Panc1 (cell line): ENCODE measurements at regions not wholly inside any gene's neighbourhood (a gene's known extent, or its start where the extent isn't known, plus 50 kb on each side); places are given as distances from the start of the nearest gene placed in this dataset.
"Not testable (repeated sequence)": the region's sequence is repeated elsewhere in the genome, so short reads cannot be mapped to it uniquely, and the experiment has no call there.

Source experiments
- ATAC-seq: fragments of 200-7000 bp; cut with Tn5 transposase; 2 replicates; pipeline ENCODE4 v1.9.1; 2020; ENCODE audit warnings: mild to moderate bottlenecking, moderate library complexity
- BruUV-seq: library from RNA; stranded (reverse); fragments of 400-500 nt; replicated peaks from 2 replicates; lab custom pipeline; 2021; lab: Mats Ljungman, UMichigan
- CTCF ChIA-PET: fragments of 300-600 bp; sonication (Branson Sonifier 250); formaldehyde crosslinking; loops from one replicate; lab custom pipeline; 2022; ENCODE audit warnings: antibody characterized with exemption; lab: Charles Lee
- POLR2A ChIA-PET: fragments of 300-600 bp; sonication (Branson Sonifier 250); formaldehyde crosslinking; loops from one replicate; lab custom pipeline; 2022; ENCODE audit warnings: antibody characterized with exemption; lab: Charles Lee
- DNase-seq: peaks from one replicate; pipeline ENCODE4 v3.0.0-alpha.2; 2010; ENCODE audit warnings: low read depth, low spot score
- H3K27ac ChIP-seq: 2 replicates; pipeline ENCODE4 v1.5.1; 2011; ENCODE audit warnings: mild to moderate bottlenecking, low read length, inconsistent platforms
- H3K27me3 ChIP-seq: fragments of 200-500 bp; sonication (Bioruptor generic); 2 replicates; pipeline ENCODE4 v1.6.0; 2014; ENCODE audit warnings: low read length, inconsistent platforms; ENCODE audit not compliant: control insufficient read depth, insufficient read depth
- H3K36me3 ChIP-seq: fragments of 200-500 bp; sonication (Bioruptor generic); 2 replicates; pipeline ENCODE4 v1.5.1; 2014; ENCODE audit warnings: inconsistent platforms, mild to moderate bottlenecking, low read length, moderate library complexity; ENCODE audit not compliant: control insufficient read depth, insufficient read depth
- H3K4me1 ChIP-seq: 2 replicates; pipeline ENCODE4 v1.5.1; 2011; ENCODE audit warnings: inconsistent platforms, mild to moderate bottlenecking, low read length, moderate library complexity; ENCODE audit not compliant: control insufficient read depth, insufficient read depth
- H3K4me3 ChIP-seq, 2 experiments: 2 replicates each; pipeline ENCODE4 v1.5.1; 2011 to 2012; ENCODE audit warnings: low read depth in 2 of 2, low read length in 2 of 2, mild to moderate bottlenecking in 2 of 2, inconsistent platforms in 1 of 2, moderate library complexity in 1 of 2
- H3K9me3 ChIP-seq: fragments of 200-500 bp; sonication (Bioruptor generic); 2 replicates; pipeline ENCODE4 v1.5.1; 2014; ENCODE audit warnings: low read depth, mild to moderate bottlenecking, inconsistent platforms, low read length, moderate library complexity; ENCODE audit not compliant: control insufficient read depth, insufficient read depth
- POLR2AphosphoS5 ChIP-seq: IDR thresholded peaks from 2 replicates; pipeline ENCODE4 v1.6.1; 2012; ENCODE audit warnings: mild to moderate bottlenecking, low read depth, low read length, moderate library complexity
- SIN3A ChIP-seq: IDR thresholded peaks from 2 replicates; pipeline ENCODE4 v1.6.1; 2012; ENCODE audit warnings: low read depth, mild to moderate bottlenecking, low read length, moderate library complexity, borderline replicate concordance; ENCODE audit not compliant: insufficient read depth
- TCF7L2 ChIP-seq: IDR thresholded peaks from 2 replicates; pipeline ENCODE4 v1.6.1; 2011; ENCODE audit warnings: mild to moderate bottlenecking, low read depth, low read length, inconsistent platforms
- in situ Hi-C: cut with HindIII; loops from 2 replicates; pipeline ENCODE4 v1.10.0; 2016; ENCODE audit warnings: low sequenced_read_pairs, low pct_unique_long_range_greater_than_20kb
- intact Hi-C: fragments of 100-400 bp; cut with micrococcal nuclease; formaldehyde crosslinking; loops from one replicate; pipeline ENCODE4 v1.10.0; 2022; ENCODE audit not compliant: unreplicated experiment
- TF ChIP-seq, protein P1 (sequence below), 2 experiments: IDR thresholded peaks; 2 replicates each; pipeline ENCODE4 v1.6.1; 2011 to 2012; ENCODE audit warnings: low read depth in 2 of 2, control low read depth in 1 of 2, low read length in 1 of 2, mild to moderate bottlenecking in 1 of 2, moderate library complexity in 1 of 2; ENCODE audit not compliant: insufficient read depth in 1 of 2
- TF ChIP-seq, protein P2 (sequence below): fragments of 450-650 bp; IDR thresholded peaks from 2 replicates; pipeline ENCODE4 v1.5.1; 2017; ENCODE audit warnings: mild to moderate bottlenecking

DNA sequence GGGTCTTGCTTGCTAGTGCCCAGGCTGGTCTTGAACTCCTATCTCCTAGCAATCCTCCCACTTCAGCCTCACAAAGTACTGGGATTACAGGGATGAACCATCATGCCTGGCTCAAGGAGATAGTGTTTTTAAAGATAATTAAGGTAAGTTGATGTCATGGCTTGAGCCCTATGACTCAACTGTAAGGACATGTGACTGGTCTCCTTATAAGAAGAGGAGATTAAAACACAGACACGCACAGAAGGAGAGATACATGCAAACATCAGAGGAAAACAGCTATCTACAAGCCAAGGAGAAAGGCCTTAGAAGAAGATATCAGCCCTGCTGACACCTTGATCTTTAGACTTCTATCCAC lies 220.4 kb upstream of the GADL1 start:
- ATAC-seq (no peak), DNase-seq (no peak)
- intact Hi-C loops = no loop called here
- no TSS peak for BruUV-seq
- H3K4me1 ChIP-seq = no peaks in the 10 kb centered on the region
- H3K4me3 ChIP-seq = no peak overlapping the region
- H3K9me3 ChIP-seq = no peaks in the 10 kb centered on the region
- no peaks in the 10 kb centered on the region for H3K36me3 ChIP-seq
- H3K27ac ChIP-seq = no peak overlapping the region
- in situ Hi-C loops = no loop called here
- no peaks in the 10 kb centered on the region for H3K27me3 ChIP-seq
- ChIA-PET CTCF (no interaction called here), POLR2A (no interaction called here)
- TF ChIP-seq POLR2AphosphoS5 (no peak), SIN3A (no peak), TCF7L2 (no peak)
- TF ChIP-seq, protein P1, sequence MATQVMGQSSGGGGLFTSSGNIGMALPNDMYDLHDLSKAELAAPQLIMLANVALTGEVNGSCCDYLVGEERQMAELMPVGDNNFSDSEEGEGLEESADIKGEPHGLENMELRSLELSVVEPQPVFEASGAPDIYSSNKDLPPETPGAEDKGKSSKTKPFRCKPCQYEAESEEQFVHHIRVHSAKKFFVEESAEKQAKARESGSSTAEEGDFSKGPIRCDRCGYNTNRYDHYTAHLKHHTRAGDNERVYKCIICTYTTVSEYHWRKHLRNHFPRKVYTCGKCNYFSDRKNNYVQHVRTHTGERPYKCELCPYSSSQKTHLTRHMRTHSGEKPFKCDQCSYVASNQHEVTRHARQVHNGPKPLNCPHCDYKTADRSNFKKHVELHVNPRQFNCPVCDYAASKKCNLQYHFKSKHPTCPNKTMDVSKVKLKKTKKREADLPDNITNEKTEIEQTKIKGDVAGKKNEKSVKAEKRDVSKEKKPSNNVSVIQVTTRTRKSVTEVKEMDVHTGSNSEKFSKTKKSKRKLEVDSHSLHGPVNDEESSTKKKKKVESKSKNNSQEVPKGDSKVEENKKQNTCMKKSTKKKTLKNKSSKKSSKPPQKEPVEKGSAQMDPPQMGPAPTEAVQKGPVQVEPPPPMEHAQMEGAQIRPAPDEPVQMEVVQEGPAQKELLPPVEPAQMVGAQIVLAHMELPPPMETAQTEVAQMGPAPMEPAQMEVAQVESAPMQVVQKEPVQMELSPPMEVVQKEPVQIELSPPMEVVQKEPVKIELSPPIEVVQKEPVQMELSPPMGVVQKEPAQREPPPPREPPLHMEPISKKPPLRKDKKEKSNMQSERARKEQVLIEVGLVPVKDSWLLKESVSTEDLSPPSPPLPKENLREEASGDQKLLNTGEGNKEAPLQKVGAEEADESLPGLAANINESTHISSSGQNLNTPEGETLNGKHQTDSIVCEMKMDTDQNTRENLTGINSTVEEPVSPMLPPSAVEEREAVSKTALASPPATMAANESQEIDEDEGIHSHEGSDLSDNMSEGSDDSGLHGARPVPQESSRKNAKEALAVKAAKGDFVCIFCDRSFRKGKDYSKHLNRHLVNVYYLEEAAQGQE (IDR thresholded peaks at IDR 0.05; ENCODE audit: insufficient read depth in 1 of 2, low read depth in 2 of 2, low read length in 1 of 2) = no peak
- TF ChIP-seq, protein P2, sequence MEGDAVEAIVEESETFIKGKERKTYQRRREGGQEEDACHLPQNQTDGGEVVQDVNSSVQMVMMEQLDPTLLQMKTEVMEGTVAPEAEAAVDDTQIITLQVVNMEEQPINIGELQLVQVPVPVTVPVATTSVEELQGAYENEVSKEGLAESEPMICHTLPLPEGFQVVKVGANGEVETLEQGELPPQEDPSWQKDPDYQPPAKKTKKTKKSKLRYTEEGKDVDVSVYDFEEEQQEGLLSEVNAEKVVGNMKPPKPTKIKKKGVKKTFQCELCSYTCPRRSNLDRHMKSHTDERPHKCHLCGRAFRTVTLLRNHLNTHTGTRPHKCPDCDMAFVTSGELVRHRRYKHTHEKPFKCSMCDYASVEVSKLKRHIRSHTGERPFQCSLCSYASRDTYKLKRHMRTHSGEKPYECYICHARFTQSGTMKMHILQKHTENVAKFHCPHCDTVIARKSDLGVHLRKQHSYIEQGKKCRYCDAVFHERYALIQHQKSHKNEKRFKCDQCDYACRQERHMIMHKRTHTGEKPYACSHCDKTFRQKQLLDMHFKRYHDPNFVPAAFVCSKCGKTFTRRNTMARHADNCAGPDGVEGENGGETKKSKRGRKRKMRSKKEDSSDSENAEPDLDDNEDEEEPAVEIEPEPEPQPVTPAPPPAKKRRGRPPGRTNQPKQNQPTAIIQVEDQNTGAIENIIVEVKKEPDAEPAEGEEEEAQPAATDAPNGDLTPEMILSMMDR = no peak

DNA sequence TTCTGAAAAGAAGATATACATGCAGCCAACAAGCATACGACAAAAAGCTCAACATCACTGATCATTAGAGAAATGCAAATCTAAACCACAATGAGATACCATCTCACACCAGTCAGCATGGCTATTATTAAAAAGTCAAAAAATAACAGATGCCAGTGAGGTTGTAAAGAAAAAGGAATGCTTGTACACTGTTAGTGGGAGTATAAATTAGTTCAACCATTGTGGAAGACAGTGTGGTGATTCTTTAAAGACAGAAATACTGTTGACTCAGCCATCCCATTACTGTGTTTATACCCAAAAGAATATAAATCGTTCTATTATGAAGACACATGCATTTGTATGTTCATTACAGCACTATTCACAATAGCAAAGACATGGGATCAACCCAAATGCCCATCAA lies 221.1 kb upstream of the GADL1 start:
- intact Hi-C loops, H3K9me3 ChIP-seq, H3K4me3 ChIP-seq, DNase-seq, BruUV-seq, H3K4me1 ChIP-seq, POLR2A ChIA-PET, ATAC-seq, H3K27ac ChIP-seq, H3K36me3 ChIP-seq, in situ Hi-C loops, H3K27me3 ChIP-seq, CTCF ChIA-PET: not testable (repeated sequence)

DNA sequence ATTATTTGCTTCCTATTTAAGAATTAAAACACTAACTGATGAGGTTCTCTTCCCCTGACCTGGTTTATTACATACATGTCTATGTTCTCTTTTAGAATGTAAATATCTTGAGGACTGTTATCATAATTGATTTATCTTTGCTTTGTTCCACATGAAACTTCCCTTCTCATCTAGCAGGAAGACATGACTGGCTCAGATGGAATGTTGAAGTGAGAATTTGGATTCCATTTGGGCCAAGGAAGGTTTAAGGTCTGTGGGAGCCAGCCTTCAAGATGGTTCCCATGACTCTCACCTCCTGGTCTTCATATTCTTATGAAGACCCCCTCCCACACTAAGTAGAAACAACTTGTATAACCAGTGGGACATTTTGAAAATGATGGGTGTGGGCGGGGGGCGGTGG lies 222.2 kb upstream of the GADL1 start:
- BruUV-seq = no TSS peak
- no peak for ATAC-seq
- no peaks in the 10 kb centered on the region for H3K27me3 ChIP-seq
- no peaks in the 10 kb centered on the region for H3K36me3 ChIP-seq
- no peak overlapping the region for H3K4me3 ChIP-seq
- H3K9me3 ChIP-seq = no peaks in the 10 kb centered on the region
- no peak for DNase-seq
- H3K27ac ChIP-seq = no peak overlapping the region
- CTCF ChIA-PET = no interaction called here
- no peaks in the 10 kb centered on the region for H3K4me1 ChIP-seq
- POLR2A ChIA-PET = no interaction called here
- TF ChIP-seq, protein P1 (IDR thresholded peaks at IDR 0.05; ENCODE audit: insufficient read depth in 1 of 2, low read depth in 2 of 2, low read length in 1 of 2) = no peak
- TF ChIP-seq POLR2AphosphoS5 (no peak), TCF7L2 (no peak), SIN3A (no peak)
- TF ChIP-seq, protein P2 = no peak
- intact Hi-C loops (no loop called here), in situ Hi-C loops (no loop called here)
